ENCODE measurements at regions not wholly inside any gene's neighbourhood (a gene's known extent, or its start where the extent isn't known, plus 50 kb on each side); places are given as distances from the start of the nearest gene placed in this dataset.

DNA sequence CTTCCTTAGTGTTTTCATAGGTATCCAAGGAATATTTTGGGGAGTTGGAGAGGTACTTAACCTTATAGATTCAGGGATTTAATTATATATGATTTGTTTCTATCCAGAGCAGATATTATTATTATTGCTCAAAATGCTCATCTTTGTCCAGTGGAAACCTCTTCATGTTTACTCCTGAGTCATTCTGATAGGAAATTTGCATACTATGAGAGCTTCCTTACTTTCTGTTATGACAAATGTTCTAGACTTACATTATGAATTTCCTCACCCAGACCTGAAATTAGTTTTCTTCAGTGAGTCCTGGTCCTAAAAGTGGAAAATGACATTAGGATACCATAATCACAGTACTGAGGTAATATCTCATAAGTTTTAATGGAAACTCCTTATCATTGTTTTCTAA, 57.5 kb upstream of the PLPPR5 start:
- TF ChIP-seq CTCF (IDR thresholded peaks at IDR 0.05) (no peak), POLR2A (IDR thresholded peaks at IDR 0.05) (no peak)

Data from sigmoid colon (tissue), 3 donors.